GM20000 (cell line): ENCODE measurements at regions not wholly inside any gene's neighbourhood (a gene's known extent, or its start where the extent isn't known, plus 50 kb on each side); places are given as distances from the start of the nearest gene placed in this dataset.

Experiments used
- DNase-seq: peaks from one replicate; pipeline ENCODE4 v3.0.0; 2012; ENCODE audit warnings: low spot score
- CTCF ChIP-seq: IDR thresholded peaks from 2 replicates; pipeline ENCODE4 v1.5.1; 2012; ENCODE audit warnings: mild to moderate bottlenecking, control low read depth; ENCODE audit errors: extremely low read depth, missing control alignments

- no peak for DNase-seq
- TF ChIP-seq CTCF = no peak
Observed at GRCh38 chr11:91470656-91471055, 754.0 kb upstream of the FAT3 start.

GRCh38 chr11:91459840-91460239 is 764.8 kb upstream of the FAT3 start:
- DNase-seq = no peak
- no peak for TF ChIP-seq CTCF

- no peak for DNase-seq
- no peak for TF ChIP-seq CTCF
Observed at GRCh38 chr11:91446267-91446666, 778.4 kb upstream of the FAT3 start.

- DNase-seq = no peak
- no peak for TF ChIP-seq CTCF
Observed at GRCh38 chr11:91435694-91436395, 788.8 kb upstream of the FAT3 start.

- DNase-seq = no peak
- TF ChIP-seq CTCF = no peak
Observed at GRCh38 chr11:91433284-91434010, 791.2 kb upstream of the FAT3 start.

GRCh38 chr11:91421641-91422040 is 803.0 kb upstream of the FAT3 start:
- DNase-seq = no peak
- no peak for TF ChIP-seq CTCF

- no peak for DNase-seq
- no peak for TF ChIP-seq CTCF
Observed at GRCh38 chr11:91407842-91408241, 816.8 kb upstream of the FAT3 start.
